Lung (tissue), 11 donors: ENCODE measurements at regions not wholly inside any gene's neighbourhood (a gene's known extent, or its start where the extent isn't known, plus 50 kb on each side); places are given as distances from the start of the nearest gene placed in this dataset.
A peak's percentile ranks its signal among the peaks of the same experiment; 100 is the strongest.

Source experiments
- ATAC-seq: fragments of 200-7000 bp; cut with Tn5 transposase; one replicate; pipeline ENCODE4 v1.9.1; 2020; ENCODE audit warnings: moderate number of reproducible peaks; ENCODE audit not compliant: insufficient read depth, low FRiP score
- DNase-seq, 3 donors: peaks; one replicate each; pipeline ENCODE4 v3.0.0-alpha.2; 2013 to 2017
- H3K27ac ChIP-seq, 2 donors: one replicate each; pipeline ENCODE4 v1.5.1; 2013; ENCODE audit warnings: mild to moderate bottlenecking in 2 of 2, moderate library complexity in 2 of 2, control low read depth in 1 of 2, inconsistent platforms in 1 of 2, low read depth in 1 of 2, low read length in 1 of 2
- H3K27me3 ChIP-seq, 3 donors: one replicate each; pipeline ENCODE4 v1.5.1; 2013; ENCODE audit warnings: low read length in 2 of 3; ENCODE audit not compliant: control insufficient read depth in 3 of 3, insufficient read depth in 3 of 3
- H3K36me3 ChIP-seq, 4 donors: one replicate each; pipeline ENCODE4 v1.5.1; 2013; ENCODE audit warnings: low read length in 4 of 4, mild to moderate bottlenecking in 1 of 4, moderate library complexity in 1 of 4; ENCODE audit not compliant: control insufficient read depth in 4 of 4, insufficient read depth in 4 of 4
- H3K4me1 ChIP-seq, 5 donors: one replicate each; pipeline ENCODE4 v1.5.1; 2013; ENCODE audit warnings: low read length in 5 of 5, mild to moderate bottlenecking in 2 of 5, moderate library complexity in 1 of 5; ENCODE audit not compliant: control insufficient read depth in 5 of 5, insufficient read depth in 5 of 5
- H3K4me3 ChIP-seq: one replicate; pipeline ENCODE4 v1.5.1; 2013; ENCODE audit warnings: mild to moderate bottlenecking, control low read depth, moderate library complexity
- H3K9ac ChIP-seq, 2 donors: one replicate each; pipeline ENCODE4 v1.5.1; 2013; ENCODE audit warnings: low read length in 2 of 2, control low read depth in 1 of 2; ENCODE audit not compliant: insufficient read depth in 1 of 2
- H3K9me3 ChIP-seq, 4 donors: one replicate each; pipeline ENCODE4 v1.5.1; 2013; ENCODE audit warnings: low read length in 3 of 4, mild to moderate bottlenecking in 1 of 4, moderate library complexity in 1 of 4; ENCODE audit not compliant: control insufficient read depth in 4 of 4, insufficient read depth in 3 of 4
- WGBS, 2 donors: extraction: QIAGEN DNeasy Blood & Tissue Kit; methylation state at CpG; one replicate each; pipeline ENCODE4 v1.1.7; 2013; 5-methylcytosine and 5-hydroxymethylcytosine counted together
- TF ChIP-seq, protein P1 (sequence below): IDR thresholded peaks from 2 replicates; pipeline ENCODE4 v1.5.1; 2012; ENCODE audit warnings: mild to moderate bottlenecking; ENCODE audit errors: control extremely low read depth, extremely low read depth
- donor health status: control.
- donor health status: control.
- donor health status: Bipolar disorder and iron deficiency.
- donor health status: healthy.
- donor health status: DM: yes; HTN: yes; CAD: no.

- Histone ChIP-seq H3K9me3 (no peaks in the 10 kb centered on the region), H3K36me3 (no peaks in the 10 kb centered on the region), H3K4me3 (no peak overlapping the region), H3K27ac (no peak overlapping the region), H3K27me3 (no peaks in the 10 kb centered on the region), H3K9ac (no peak overlapping the region), H3K4me1 (peaks cover 0 to 10% (median 0%) of the 10 kb centered on the region in 5 donors)
- DNase-seq (no peak), ATAC-seq (no peak)
- 92 to 95% methylated on average over 5 of the region's 5 CpGs for WGBS, 2 donors
- TF ChIP-seq, protein P1, sequence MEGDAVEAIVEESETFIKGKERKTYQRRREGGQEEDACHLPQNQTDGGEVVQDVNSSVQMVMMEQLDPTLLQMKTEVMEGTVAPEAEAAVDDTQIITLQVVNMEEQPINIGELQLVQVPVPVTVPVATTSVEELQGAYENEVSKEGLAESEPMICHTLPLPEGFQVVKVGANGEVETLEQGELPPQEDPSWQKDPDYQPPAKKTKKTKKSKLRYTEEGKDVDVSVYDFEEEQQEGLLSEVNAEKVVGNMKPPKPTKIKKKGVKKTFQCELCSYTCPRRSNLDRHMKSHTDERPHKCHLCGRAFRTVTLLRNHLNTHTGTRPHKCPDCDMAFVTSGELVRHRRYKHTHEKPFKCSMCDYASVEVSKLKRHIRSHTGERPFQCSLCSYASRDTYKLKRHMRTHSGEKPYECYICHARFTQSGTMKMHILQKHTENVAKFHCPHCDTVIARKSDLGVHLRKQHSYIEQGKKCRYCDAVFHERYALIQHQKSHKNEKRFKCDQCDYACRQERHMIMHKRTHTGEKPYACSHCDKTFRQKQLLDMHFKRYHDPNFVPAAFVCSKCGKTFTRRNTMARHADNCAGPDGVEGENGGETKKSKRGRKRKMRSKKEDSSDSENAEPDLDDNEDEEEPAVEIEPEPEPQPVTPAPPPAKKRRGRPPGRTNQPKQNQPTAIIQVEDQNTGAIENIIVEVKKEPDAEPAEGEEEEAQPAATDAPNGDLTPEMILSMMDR = no peak
These were observed 164.9 kb downstream of the RDH14 start for GRCh38 chr2:18395555-18395954.

- ATAC-seq = peak; percentile 76
- Histone ChIP-seq H3K9me3 (no peaks in the 10 kb centered on the region), H3K36me3 (no peaks in the 10 kb centered on the region), H3K4me1 (peaks cover 0 to 16% (median 0%) of the 10 kb centered on the region in 5 donors), H3K4me3 (no peak overlapping the region), H3K27me3 (no peaks in the 10 kb centered on the region), H3K9ac (no peak overlapping the region), H3K27ac (no peak overlapping the region)
- peak; percentile 84 to 93 (median 84) for DNase-seq
- 62% methylated on average over 15 of the region's 15 CpGs for WGBS, 2 donors
- TF ChIP-seq, protein P1 = peak; percentile 80
These were observed 172.8 kb downstream of the RDH14 start for GRCh38 chr2:18387441-18388206.

- no peak for ATAC-seq
- Histone ChIP-seq H3K27ac (no peak overlapping the region), H3K9me3 (no peaks in the 10 kb centered on the region), H3K4me3 (no peak overlapping the region), H3K9ac (no peak overlapping the region), H3K27me3 (no peaks in the 10 kb centered on the region), H3K4me1 (peaks cover 0 to 24% (median 4%) of the 10 kb centered on the region in 5 donors), H3K36me3 (no peaks in the 10 kb centered on the region)
- TF ChIP-seq, protein P1 = no peak
- DNase-seq = no peak
- WGBS, 2 donors = 73 to 74% methylated on average over 1 of the region's 1 CpG
These were observed 176.2 kb downstream of the RDH14 start for GRCh38 chr2:18384242-18384641.
